ENCODE measurements at regions not wholly inside any gene's neighbourhood (a gene's known extent, or its start where the extent isn't known, plus 50 kb on each side); places are given as distances from the start of the nearest gene placed in this dataset.

- no peak overlapping the region for H3K4me3 ChIP-seq (ENCODE audit: low read depth, low read length)
- no peaks in the 10 kb centered on the region for H3K36me3 ChIP-seq (replicated peaks)
- in situ Hi-C loops (cut with HindIII; ENCODE audit: low pct_ligation_motif_present, low sequenced_read_pairs): no loop called here
- TF ChIP-seq CTCF (IDR thresholded peaks at IDR 0.05; ENCODE audit: low read depth, low read length, missing control alignments): no peak
- no peak overlapping the region for H3K27ac ChIP-seq
- DNase-seq: no peak
- H3K27me3 ChIP-seq (replicated peaks): no peaks in the 10 kb centered on the region
Measured at GRCh38 chr13:81396192-81396591, 1055.3 kb upstream of the SPRY2 start.

- TF ChIP-seq CTCF (IDR thresholded peaks at IDR 0.05; ENCODE audit: low read depth, low read length, missing control alignments): no peak
- Histone ChIP-seq H3K4me3 (ENCODE audit: low read depth, low read length) (no peak overlapping the region), H3K36me3 (replicated peaks) (no peaks in the 10 kb centered on the region), H3K27ac (no peak overlapping the region), H3K27me3 (replicated peaks) (no peaks in the 10 kb centered on the region)
- DNase-seq: no peak
- in situ Hi-C loops (cut with HindIII; ENCODE audit: low pct_ligation_motif_present, low sequenced_read_pairs): no loop called here
Measured at GRCh38 chr13:81395368-81395767, 1054.4 kb upstream of the SPRY2 start.

- no peaks in the 10 kb centered on the region for H3K36me3 ChIP-seq (replicated peaks)
- TF ChIP-seq CTCF (IDR thresholded peaks at IDR 0.05; ENCODE audit: low read depth, low read length, missing control alignments): no peak
- in situ Hi-C loops (cut with HindIII; ENCODE audit: low pct_ligation_motif_present, low sequenced_read_pairs): no loop called here
- H3K27me3 ChIP-seq (replicated peaks): no peaks in the 10 kb centered on the region
- no peak overlapping the region for H3K4me3 ChIP-seq (ENCODE audit: low read depth, low read length)
- no peak overlapping the region for H3K27ac ChIP-seq
- no peak for DNase-seq
Measured at GRCh38 chr13:81394640-81395039, 1053.7 kb upstream of the SPRY2 start.

GRCh38 chr13:81393721-81394120 is 1052.8 kb upstream of the SPRY2 start:
- in situ Hi-C loops (cut with HindIII; ENCODE audit: low pct_ligation_motif_present, low sequenced_read_pairs): no loop called here

GRCh38 chr13:81393110-81393509 is 1052.2 kb upstream of the SPRY2 start:
- H3K4me3 ChIP-seq (ENCODE audit: low read depth, low read length): no peak overlapping the region
- H3K27ac ChIP-seq: no peak overlapping the region
- in situ Hi-C loops (cut with HindIII; ENCODE audit: low pct_ligation_motif_present, low sequenced_read_pairs): no loop called here
- H3K27me3 ChIP-seq (replicated peaks): no peaks in the 10 kb centered on the region
- no peak for TF ChIP-seq CTCF (IDR thresholded peaks at IDR 0.05; ENCODE audit: low read depth, low read length, missing control alignments)
- DNase-seq: no peak
- H3K36me3 ChIP-seq (replicated peaks): no peaks in the 10 kb centered on the region

More at GRCh38 chr13:81393721-81394120, 1052.8 kb upstream of the SPRY2 start:
- H3K36me3 ChIP-seq (replicated peaks): no peaks in the 10 kb centered on the region
- TF ChIP-seq CTCF (IDR thresholded peaks at IDR 0.05; ENCODE audit: low read depth, low read length, missing control alignments): no peak
- H3K27ac ChIP-seq: no peak overlapping the region
- DNase-seq: no peak
- H3K27me3 ChIP-seq (replicated peaks): no peaks in the 10 kb centered on the region
- H3K4me3 ChIP-seq (ENCODE audit: low read depth, low read length): no peak overlapping the region

- DNase-seq: no peak
- Histone ChIP-seq H3K36me3 (replicated peaks) (no peaks in the 10 kb centered on the region), H3K4me3 (ENCODE audit: low read depth, low read length) (no peak overlapping the region), H3K27me3 (replicated peaks) (no peaks in the 10 kb centered on the region), H3K27ac (no peak overlapping the region)
- in situ Hi-C loops (cut with HindIII; ENCODE audit: low pct_ligation_motif_present, low sequenced_read_pairs): no loop called here
- TF ChIP-seq CTCF (IDR thresholded peaks at IDR 0.05; ENCODE audit: low read depth, low read length, missing control alignments): no peak
Measured at GRCh38 chr13:81388400-81388799, 1047.5 kb upstream of the SPRY2 start.
